ENCODE measurements at regions not wholly inside any gene's neighbourhood (a gene's known extent, or its start where the extent isn't known, plus 50 kb on each side); places are given as distances from the start of the nearest gene placed in this dataset.

GRCh38 chr5:8685704-8686103 lies 816.8 kb downstream of the MTRR start:
- TF ChIP-seq YY1 (IDR thresholded peaks at IDR 0.05; ENCODE audit: insufficient read depth, insufficient read length), result no peak
- no peak for TF ChIP-seq SUZ12 (IDR thresholded peaks at IDR 0.05; ENCODE audit: extremely low read depth, insufficient read depth, insufficient read length)
